MM.1S (cell line): ENCODE measurements at regions not wholly inside any gene's neighbourhood (a gene's known extent, or its start where the extent isn't known, plus 50 kb on each side); places are given as distances from the start of the nearest gene placed in this dataset.
"Not testable (repeated sequence)": the region's sequence is repeated elsewhere in the genome, so short reads cannot be mapped to it uniquely, and the experiment has no call there.

ENCODE experiments used
- DNase-seq: peaks from one replicate; pipeline ENCODE4 v3.0.0-alpha.2; 2015
- H2AFZ ChIP-seq: fragments of 300-600 bp; sonication (generic); 2 replicates; pipeline ENCODE4 v1.6.0; 2016; ENCODE audit warnings: antibody characterized with exemption, low read length
- H3F3A ChIP-seq: fragments of 300-600 bp; sonication (generic); 2 replicates; pipeline ENCODE4 v1.6.1; 2016; ENCODE audit warnings: mild to moderate bottlenecking, antibody characterized with exemption, low read length, moderate library complexity, mixed read lengths; ENCODE audit not compliant: insufficient read depth
- H3K27ac ChIP-seq: fragments of 300-600 bp; sonication (generic); 2 replicates; pipeline ENCODE4 v1.5.1; 2016; ENCODE audit warnings: mild to moderate bottlenecking, low read length
- H3K27me3 ChIP-seq: fragments of 300-600 bp; sonication (generic); replicated peaks from 2 replicates; pipeline ENCODE4 v1.6.0; 2016; ENCODE audit warnings: low read length; ENCODE audit not compliant: insufficient read depth
- H3K36me3 ChIP-seq: fragments of 300-600 bp; sonication (generic); replicated peaks from 2 replicates; pipeline ENCODE4 v1.6.1; 2016; ENCODE audit warnings: mild to moderate bottlenecking, low read length, mixed read lengths; ENCODE audit not compliant: insufficient read depth
- H3K4me1 ChIP-seq: fragments of 300-600 bp; sonication (generic); 2 replicates; pipeline ENCODE4 v1.6.1; 2016; ENCODE audit warnings: low read length, mixed read lengths
- H3K4me2 ChIP-seq: fragments of 300-600 bp; sonication (generic); 2 replicates; pipeline ENCODE4 v1.6.0; 2016; ENCODE audit warnings: low read depth, low read length
- H3K4me3 ChIP-seq: fragments of 300-600 bp; sonication (generic); 2 replicates; pipeline ENCODE4 v1.5.1; 2016; ENCODE audit warnings: low read length, mixed read lengths
- H3K79me2 ChIP-seq: fragments of 300-600 bp; sonication (generic); 2 replicates; pipeline ENCODE4 v1.6.1; 2016; ENCODE audit warnings: mixed run types, low read length, mixed read lengths
- H3K9ac ChIP-seq: fragments of 300-600 bp; sonication (generic); 2 replicates; pipeline ENCODE4 v1.6.1; 2016; ENCODE audit warnings: low read length, mixed read lengths
- H3K9me2 ChIP-seq: fragments of 300-600 bp; sonication (generic); replicated peaks from 2 replicates; pipeline ENCODE4 v1.6.1; 2016; ENCODE audit warnings: mild to moderate bottlenecking, low read length, mixed read lengths; ENCODE audit not compliant: insufficient read depth
- H3K9me3 ChIP-seq: fragments of 300-600 bp; sonication (generic); replicated peaks from 2 replicates; pipeline ENCODE4 v1.6.1; 2016; ENCODE audit warnings: mild to moderate bottlenecking, low read length, mixed read lengths; ENCODE audit not compliant: insufficient read depth
- H4K20me1 ChIP-seq: fragments of 300-600 bp; sonication (generic); 2 replicates; pipeline ENCODE4 v1.6.1; 2016; ENCODE audit warnings: mild to moderate bottlenecking, low read length, moderate library complexity, mixed read lengths; ENCODE audit not compliant: insufficient read depth
- CTCF ChIP-seq: fragments of 300-600 bp; sonication (generic); IDR thresholded peaks from 2 replicates; pipeline ENCODE4 v1.5.1; 2016; ENCODE audit warnings: antibody characterized with exemption, low read length, mixed read lengths
- EZH2 ChIP-seq: fragments of 300-600 bp; sonication (generic); optimal IDR thresholded peaks from 2 replicates; pipeline ENCODE3; 2017; ENCODE audit warnings: low read depth, mild to moderate bottlenecking, antibody characterized with exemption, low read length, mixed read lengths
- EZH2phosphoT487 ChIP-seq: fragments of 300-600 bp; sonication (generic); IDR thresholded peaks from 2 replicates; pipeline ENCODE4 v1.6.1; 2018; ENCODE audit warnings: antibody characterized with exemption, low read length

DNA sequence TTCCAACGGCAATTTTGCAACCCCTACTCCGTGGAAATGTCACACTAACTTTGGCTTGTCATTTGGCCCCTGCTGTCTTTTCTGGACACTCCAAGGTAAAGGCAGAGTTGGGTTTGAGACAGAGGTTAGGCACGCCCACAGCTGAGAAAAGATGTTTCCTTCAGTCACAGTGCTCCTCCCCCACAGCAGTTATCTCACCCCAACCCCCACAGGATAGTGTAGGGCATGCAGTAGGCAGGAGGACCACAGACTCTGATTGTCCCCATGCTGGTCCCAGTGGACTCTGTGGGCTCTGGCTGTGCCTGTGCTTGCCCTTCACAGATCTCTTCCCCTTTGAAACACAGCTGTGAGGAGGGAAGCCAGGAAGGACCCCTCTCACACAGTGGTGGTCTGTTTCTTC, 124.0 kb upstream of the CARMIL1 start:
- peaks cover 92% of the 10 kb centered on the region for H3K79me2 ChIP-seq
- no peak overlapping the region for H3K4me3 ChIP-seq
- TF ChIP-seq CTCF (no peak), EZH2phosphoT487 (no peak), EZH2 (no peak)
- no peak overlapping the region for H3K9ac ChIP-seq
- H4K20me1 ChIP-seq: no peaks in the 10 kb centered on the region
- peak overlapping the region; percentile 14; the same call in 1 of the 2 replicates for H3K4me2 ChIP-seq
- no peaks in the 10 kb centered on the region for H3F3A ChIP-seq
- no peaks in the 10 kb centered on the region for H3K36me3 ChIP-seq
- DNase-seq: no peak
- peak overlapping the region; percentile 8; the same call in 1 of the 2 replicates for H3K27ac ChIP-seq
- no peaks in the 10 kb centered on the region for H3K9me3 ChIP-seq
- H3K4me1 ChIP-seq: peaks cover 26% of the 10 kb centered on the region
- no peaks in the 10 kb centered on the region for H3K9me2 ChIP-seq
- H3K27me3 ChIP-seq: no peaks in the 10 kb centered on the region
- no peak overlapping the region for H2AFZ ChIP-seq

- H3K4me2 ChIP-seq: 0 out of 2 replicates have a peak overlapping the region, but pooled peaks have one; percentile 14
- no peak for DNase-seq
- peaks cover 84% of the 10 kb centered on the region for H3K79me2 ChIP-seq
- no peak overlapping the region for H2AFZ ChIP-seq
- no peak overlapping the region for H3K4me3 ChIP-seq
- no peaks in the 10 kb centered on the region for H3K36me3 ChIP-seq
- no peak for TF ChIP-seq EZH2phosphoT487
- no peak for TF ChIP-seq EZH2
- no peak for TF ChIP-seq CTCF
- H3K4me1 ChIP-seq: peaks cover 24% of the 10 kb centered on the region
- H3K9ac ChIP-seq: no peak overlapping the region
- H3F3A ChIP-seq: no peaks in the 10 kb centered on the region
- no peaks in the 10 kb centered on the region for H3K9me2 ChIP-seq
- no peaks in the 10 kb centered on the region for H3K27me3 ChIP-seq
- no peaks in the 10 kb centered on the region for H4K20me1 ChIP-seq
- H3K9me3 ChIP-seq: no peaks in the 10 kb centered on the region
- H3K27ac ChIP-seq: peak overlapping the region; percentile 8; the same call in 1 of the 2 replicates
Measured at GRCh38 chr6:25156123-25156522, 123.1 kb upstream of the CARMIL1 start.

DNA sequence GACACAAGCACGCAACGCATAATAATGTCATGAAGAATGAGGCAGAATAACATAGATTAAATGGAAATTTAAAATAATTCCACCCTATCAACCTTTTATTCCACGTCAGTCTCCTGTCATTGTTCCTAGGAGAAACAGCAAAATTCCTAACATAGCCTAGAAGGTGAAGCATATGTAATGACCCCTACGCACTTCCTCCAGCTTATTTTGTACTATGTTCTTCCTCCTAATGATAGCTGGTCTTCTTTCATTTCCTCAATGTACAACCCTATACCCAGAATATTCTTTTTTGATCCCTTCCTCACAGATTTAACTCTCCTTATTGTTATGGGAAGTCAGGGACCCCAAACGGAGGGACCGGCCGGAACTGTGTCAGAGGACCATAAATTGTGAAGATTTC, 122.0 kb upstream of the CARMIL1 start:
- Histone ChIP-seq H3K27me3 (no peaks in the 10 kb centered on the region), H3K9me3 (no peaks in the 10 kb centered on the region), H3K36me3 (no peaks in the 10 kb centered on the region), H3K4me2 (no peak overlapping the region), H3K79me2 (peaks cover 78% of the 10 kb centered on the region), H2AFZ (no peak overlapping the region), H3K9me2 (no peaks in the 10 kb centered on the region), H3K4me3 (no peak overlapping the region), H3K9ac (no peak overlapping the region), H4K20me1 (no peaks in the 10 kb centered on the region), H3K27ac (no peak overlapping the region), H3K4me1 (peaks cover 22% of the 10 kb centered on the region), H3F3A (no peaks in the 10 kb centered on the region)
- DNase-seq: no peak
- TF ChIP-seq EZH2: no peak
- TF ChIP-seq CTCF: no peak
- TF ChIP-seq EZH2phosphoT487: no peak

- no peaks in the 10 kb centered on the region for H3K27me3 ChIP-seq
- no peak overlapping the region for H3K27ac ChIP-seq
- DNase-seq: no peak
- no peaks in the 10 kb centered on the region for H3K9me2 ChIP-seq
- H4K20me1 ChIP-seq: no peaks in the 10 kb centered on the region
- TF ChIP-seq CTCF (no peak), EZH2 (no peak), EZH2phosphoT487 (no peak)
- no peaks in the 10 kb centered on the region for H3K36me3 ChIP-seq
- no peak overlapping the region for H3K4me2 ChIP-seq
- no peaks in the 10 kb centered on the region for H3K9me3 ChIP-seq
- no peak overlapping the region for H2AFZ ChIP-seq
- H3K4me1 ChIP-seq: peaks cover 22% of the 10 kb centered on the region
- H3K4me3 ChIP-seq: no peak overlapping the region
- H3K9ac ChIP-seq: no peak overlapping the region
- no peaks in the 10 kb centered on the region for H3F3A ChIP-seq
- H3K79me2 ChIP-seq: peaks cover 71% of the 10 kb centered on the region
Measured at GRCh38 chr6:25157842-25158241, 121.3 kb upstream of the CARMIL1 start.

- not testable (repeated sequence) for H3K9me2 ChIP-seq, H3K36me3 ChIP-seq, DNase-seq, H2AFZ ChIP-seq, H3K9ac ChIP-seq, H3K9me3 ChIP-seq, H3F3A ChIP-seq, H3K27me3 ChIP-seq, H3K4me3 ChIP-seq, H3K27ac ChIP-seq, H3K4me2 ChIP-seq, H4K20me1 ChIP-seq
- H3K4me1 ChIP-seq: peaks cover 16% of the 10 kb centered on the region
- H3K79me2 ChIP-seq: peaks cover 57% of the 10 kb centered on the region
Measured at GRCh38 chr6:25160134-25160533, 119.0 kb upstream of the CARMIL1 start.
